Transverse colon (tissue), 3 donors: ENCODE measurements at regions not wholly inside any gene's neighbourhood (a gene's known extent, or its start where the extent isn't known, plus 50 kb on each side); places are given as distances from the start of the nearest gene placed in this dataset.

ENCODE experiments used
- POLR2A ChIP-seq: fragments of 450-650 bp; IDR thresholded peaks from one replicate; pipeline ENCODE4 v1.6.1; 2016; ENCODE audit warnings: antibody characterized with exemption, mild to moderate bottlenecking, moderate library complexity
- TF ChIP-seq, protein P1 (sequence below), 5 experiments: fragments of 200-600 bp in 3 of 5; fragments of 450-650 bp in 2 of 5; sonication (generic) in 3 of 5; IDR thresholded peaks; 1 replicate in 2 of 5; 2 replicates in 3 of 5; pipeline ENCODE4 v1.5.1; 2016 to 2017; ENCODE audit warnings: antibody characterized with exemption in 5 of 5, inconsistent platforms in 3 of 5, mild to moderate bottlenecking in 2 of 5, moderate library complexity in 1 of 5

- TF ChIP-seq, protein P1, sequence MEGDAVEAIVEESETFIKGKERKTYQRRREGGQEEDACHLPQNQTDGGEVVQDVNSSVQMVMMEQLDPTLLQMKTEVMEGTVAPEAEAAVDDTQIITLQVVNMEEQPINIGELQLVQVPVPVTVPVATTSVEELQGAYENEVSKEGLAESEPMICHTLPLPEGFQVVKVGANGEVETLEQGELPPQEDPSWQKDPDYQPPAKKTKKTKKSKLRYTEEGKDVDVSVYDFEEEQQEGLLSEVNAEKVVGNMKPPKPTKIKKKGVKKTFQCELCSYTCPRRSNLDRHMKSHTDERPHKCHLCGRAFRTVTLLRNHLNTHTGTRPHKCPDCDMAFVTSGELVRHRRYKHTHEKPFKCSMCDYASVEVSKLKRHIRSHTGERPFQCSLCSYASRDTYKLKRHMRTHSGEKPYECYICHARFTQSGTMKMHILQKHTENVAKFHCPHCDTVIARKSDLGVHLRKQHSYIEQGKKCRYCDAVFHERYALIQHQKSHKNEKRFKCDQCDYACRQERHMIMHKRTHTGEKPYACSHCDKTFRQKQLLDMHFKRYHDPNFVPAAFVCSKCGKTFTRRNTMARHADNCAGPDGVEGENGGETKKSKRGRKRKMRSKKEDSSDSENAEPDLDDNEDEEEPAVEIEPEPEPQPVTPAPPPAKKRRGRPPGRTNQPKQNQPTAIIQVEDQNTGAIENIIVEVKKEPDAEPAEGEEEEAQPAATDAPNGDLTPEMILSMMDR (IDR thresholded peaks at IDR 0.05) = no peak
- no peak for TF ChIP-seq POLR2A
These were observed 82.8 kb upstream of the MAP4K3 start for GRCh38 chr2:39519886-39520285.
